Mammary epithelial cell (primary cell): ENCODE measurements at regions not wholly inside any gene's neighbourhood (a gene's known extent, or its start where the extent isn't known, plus 50 kb on each side); places are given as distances from the start of the nearest gene placed in this dataset.

ENCODE experiments used
- CTCF ChIP-seq, 2 donors: IDR thresholded peaks in 1 of 2; conservative IDR thresholded peaks in 1 of 2; 2 replicates each; pipeline ENCODE4 v1.5.1; 2011 to 2012; ENCODE audit warnings: inconsistent platforms in 2 of 2, low read length in 2 of 2, mild to moderate bottlenecking in 2 of 2, control low read depth in 1 of 2, low read depth in 1 of 2; ENCODE audit not compliant: insufficient read depth in 1 of 2; ENCODE audit errors: extremely low read depth in 1 of 2
- EZH2 ChIP-seq: IDR thresholded peaks from 2 replicates; pipeline ENCODE4 v1.6.1; 2012; ENCODE audit warnings: low read length, inconsistent platforms, borderline replicate concordance

DNA sequence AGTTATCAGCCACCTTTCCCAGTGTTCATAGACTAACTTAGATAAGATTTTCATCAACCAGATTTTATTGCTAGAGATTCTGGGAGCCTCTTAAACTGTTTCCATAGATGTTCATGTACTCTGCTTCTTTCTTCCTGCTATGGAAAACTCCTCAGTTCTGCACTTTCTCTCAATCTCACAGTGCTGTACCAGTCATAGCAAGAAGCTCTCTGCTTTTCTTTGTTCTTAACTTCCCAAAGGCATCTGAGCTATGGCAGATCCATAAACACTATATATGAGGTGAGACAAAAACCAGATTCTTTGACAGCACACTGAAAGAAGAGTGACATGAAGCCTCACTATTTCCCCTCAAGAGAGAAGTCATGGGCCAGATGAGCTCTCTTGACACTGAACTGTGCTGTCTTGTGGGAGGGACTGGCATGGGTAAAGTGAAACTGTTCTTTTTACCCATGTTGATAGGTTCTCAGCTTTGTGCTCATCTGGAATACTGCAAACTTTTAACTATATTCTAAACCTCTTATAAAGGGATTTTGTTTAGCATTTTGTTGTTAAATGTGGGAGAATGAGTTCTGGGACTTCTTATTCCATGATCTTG, 64.2 kb upstream of the LYPLAL1 start:
- TF ChIP-seq CTCF (conservative IDR thresholded peaks at IDR 0.05 in 1 of 2, IDR thresholded peaks at IDR 0.05 in 1 of 2; ENCODE audit: extremely low read depth in 1 of 2, insufficient read depth in 1 of 2, low read depth in 1 of 2, low read length in 2 of 2) (no peak), EZH2 (no peak)
